ENCODE measurements at regions not wholly inside any gene's neighbourhood (a gene's known extent, or its start where the extent isn't known, plus 50 kb on each side); places are given as distances from the start of the nearest gene placed in this dataset.

GRCh38 chr1:238364214-238364892 is 473.6 kb upstream of the ZP4 start:
- TF ChIP-seq CTCF (IDR thresholded peaks at IDR 0.05; ENCODE audit: borderline replicate concordance, extremely low read depth, low read length, poor library complexity, severe bottlenecking) (no peak), EZH2 (IDR thresholded peaks at IDR 0.05; ENCODE audit: borderline replicate concordance, low read depth, low read length, severe bottlenecking) (no peak)

Measured in DND-41 (cell line).